ENCODE measurements at regions not wholly inside any gene's neighbourhood (a gene's known extent, or its start where the extent isn't known, plus 50 kb on each side); places are given as distances from the start of the nearest gene placed in this dataset.

DNA sequence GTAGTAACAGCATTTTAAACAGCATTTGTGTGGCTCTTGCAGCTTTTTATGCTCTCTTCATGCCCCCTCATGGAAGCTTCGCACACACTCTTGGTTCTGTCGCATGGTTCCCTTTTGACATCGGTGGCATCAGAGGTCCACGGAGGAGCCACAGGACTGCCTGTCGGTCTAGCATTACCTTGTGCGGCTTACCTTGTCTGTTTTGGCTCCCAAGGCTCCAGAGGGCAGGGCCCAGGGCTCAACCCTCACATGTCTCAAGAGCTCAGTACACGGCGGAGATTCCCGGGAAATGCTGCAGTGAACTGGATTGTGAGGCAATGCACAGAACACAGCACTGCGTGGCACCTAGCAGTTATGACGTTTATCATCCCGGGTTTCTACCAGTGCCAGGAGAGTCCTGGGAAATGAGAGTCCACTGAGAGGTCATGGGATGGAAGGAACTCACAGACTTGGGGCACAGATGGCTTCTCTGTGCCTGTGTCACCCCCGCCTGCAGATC lies 1015.8 kb downstream of the TBC1D22A start:
- Histone ChIP-seq H3K9me2 (replicated peaks; ENCODE audit: control insufficient read depth, low read length) (no peaks in the 10 kb centered on the region), H3K79me2 (ENCODE audit: control insufficient read depth, low read length) (no peaks in the 10 kb centered on the region), H3K4me2 (ENCODE audit: low read length) (no peak overlapping the region), H3K4me1 (ENCODE audit: control insufficient read depth, low read length) (no peaks in the 10 kb centered on the region), H4K20me1 (ENCODE audit: control insufficient read depth, insufficient read depth, low read depth, low read length) (no peaks in the 10 kb centered on the region), H3K27ac (ENCODE audit: low read depth, low read length) (no peak overlapping the region), H3K4me3 (ENCODE audit: low read length) (no peak overlapping the region), H3K27me3 (ENCODE audit: control insufficient read depth, low read length) (peaks cover 11% of the 10 kb centered on the region), H3K36me3 (ENCODE audit: control insufficient read depth, low read length) (no peaks in the 10 kb centered on the region), H3F3A (ENCODE audit: control insufficient read depth, insufficient read depth) (no peaks in the 10 kb centered on the region), H3K9me3 (ENCODE audit: control insufficient read depth, insufficient read depth, low read length) (no peaks in the 10 kb centered on the region)
- no peak for TF ChIP-seq EZH2phosphoT487 (IDR thresholded peaks at IDR 0.05; ENCODE audit: borderline replicate concordance, low read length)
- TF ChIP-seq, protein P1, sequence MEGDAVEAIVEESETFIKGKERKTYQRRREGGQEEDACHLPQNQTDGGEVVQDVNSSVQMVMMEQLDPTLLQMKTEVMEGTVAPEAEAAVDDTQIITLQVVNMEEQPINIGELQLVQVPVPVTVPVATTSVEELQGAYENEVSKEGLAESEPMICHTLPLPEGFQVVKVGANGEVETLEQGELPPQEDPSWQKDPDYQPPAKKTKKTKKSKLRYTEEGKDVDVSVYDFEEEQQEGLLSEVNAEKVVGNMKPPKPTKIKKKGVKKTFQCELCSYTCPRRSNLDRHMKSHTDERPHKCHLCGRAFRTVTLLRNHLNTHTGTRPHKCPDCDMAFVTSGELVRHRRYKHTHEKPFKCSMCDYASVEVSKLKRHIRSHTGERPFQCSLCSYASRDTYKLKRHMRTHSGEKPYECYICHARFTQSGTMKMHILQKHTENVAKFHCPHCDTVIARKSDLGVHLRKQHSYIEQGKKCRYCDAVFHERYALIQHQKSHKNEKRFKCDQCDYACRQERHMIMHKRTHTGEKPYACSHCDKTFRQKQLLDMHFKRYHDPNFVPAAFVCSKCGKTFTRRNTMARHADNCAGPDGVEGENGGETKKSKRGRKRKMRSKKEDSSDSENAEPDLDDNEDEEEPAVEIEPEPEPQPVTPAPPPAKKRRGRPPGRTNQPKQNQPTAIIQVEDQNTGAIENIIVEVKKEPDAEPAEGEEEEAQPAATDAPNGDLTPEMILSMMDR (IDR thresholded peaks at IDR 0.05; ENCODE audit: low read depth, low read length, poor library complexity, severe bottlenecking), result no peak

DNA sequence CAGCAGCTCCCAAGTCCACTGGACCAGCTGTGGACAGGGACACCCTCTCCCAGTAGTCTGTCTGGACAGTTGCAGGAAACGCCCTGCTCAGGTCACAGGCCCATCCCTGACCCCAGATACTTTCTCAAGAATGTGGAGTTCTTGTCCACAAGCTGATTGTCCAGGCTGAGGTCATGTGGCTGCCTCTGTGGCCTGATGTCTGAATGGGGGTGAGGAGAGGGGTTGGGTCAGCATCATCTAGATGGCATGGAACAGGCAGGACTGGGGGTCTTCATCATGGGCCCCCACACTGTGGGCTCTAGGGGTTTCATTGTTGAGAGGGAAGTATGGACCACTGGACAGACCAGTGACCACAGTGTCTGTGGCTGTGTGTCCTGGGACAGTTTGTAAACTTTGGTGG lies 1015.0 kb downstream of the TBC1D22A start:
- Histone ChIP-seq H3K79me2 (ENCODE audit: control insufficient read depth, low read length) (no peaks in the 10 kb centered on the region), H3K4me1 (ENCODE audit: control insufficient read depth, low read length) (no peaks in the 10 kb centered on the region), H3K9me3 (ENCODE audit: control insufficient read depth, insufficient read depth, low read length) (no peaks in the 10 kb centered on the region), H3K4me2 (ENCODE audit: low read length) (no peak overlapping the region), H3K36me3 (ENCODE audit: control insufficient read depth, low read length) (no peaks in the 10 kb centered on the region), H4K20me1 (ENCODE audit: control insufficient read depth, insufficient read depth, low read depth, low read length) (no peaks in the 10 kb centered on the region), H3F3A (ENCODE audit: control insufficient read depth, insufficient read depth) (no peaks in the 10 kb centered on the region), H3K27me3 (ENCODE audit: control insufficient read depth, low read length) (peaks cover 14% of the 10 kb centered on the region), H3K27ac (ENCODE audit: low read depth, low read length) (no peak overlapping the region), H3K4me3 (ENCODE audit: low read length) (no peak overlapping the region), H3K9me2 (replicated peaks; ENCODE audit: control insufficient read depth, low read length) (no peaks in the 10 kb centered on the region)
- TF ChIP-seq, protein P1 (IDR thresholded peaks at IDR 0.05; ENCODE audit: low read depth, low read length, poor library complexity, severe bottlenecking), result no peak
- no peak for TF ChIP-seq EZH2phosphoT487 (IDR thresholded peaks at IDR 0.05; ENCODE audit: borderline replicate concordance, low read length)

DNA sequence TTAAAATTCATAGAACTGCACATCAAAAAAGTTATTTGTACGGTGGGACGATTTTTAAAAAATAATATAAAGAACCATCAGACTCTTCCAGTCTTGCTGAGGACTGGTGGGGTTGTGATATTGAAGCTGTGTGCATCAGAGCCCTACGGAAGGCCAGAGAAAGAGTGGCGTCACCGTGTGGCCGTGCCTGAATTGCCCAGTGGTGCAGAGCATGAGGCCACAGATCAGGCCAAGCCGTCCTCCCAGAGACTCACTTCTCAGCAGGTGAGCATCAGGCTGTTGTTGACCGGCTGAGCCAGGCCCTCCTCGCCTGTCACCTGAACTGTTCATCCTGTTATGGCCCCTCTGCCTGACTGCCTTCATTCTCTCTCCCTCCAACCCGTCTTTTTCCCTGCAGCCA lies 1013.9 kb downstream of the TBC1D22A start:
- Histone ChIP-seq H3K4me1 (ENCODE audit: control insufficient read depth, low read length) (no peaks in the 10 kb centered on the region), H3K27me3 (ENCODE audit: control insufficient read depth, low read length) (peaks cover 16% of the 10 kb centered on the region), H3K9me3 (ENCODE audit: control insufficient read depth, insufficient read depth, low read length) (no peaks in the 10 kb centered on the region), H3F3A (ENCODE audit: control insufficient read depth, insufficient read depth) (no peaks in the 10 kb centered on the region), H4K20me1 (ENCODE audit: control insufficient read depth, insufficient read depth, low read depth, low read length) (no peaks in the 10 kb centered on the region), H3K79me2 (ENCODE audit: control insufficient read depth, low read length) (no peaks in the 10 kb centered on the region), H3K9me2 (replicated peaks; ENCODE audit: control insufficient read depth, low read length) (no peaks in the 10 kb centered on the region), H3K4me2 (ENCODE audit: low read length) (no peak overlapping the region), H3K27ac (ENCODE audit: low read depth, low read length) (no peak overlapping the region), H3K36me3 (ENCODE audit: control insufficient read depth, low read length) (no peaks in the 10 kb centered on the region), H3K4me3 (ENCODE audit: low read length) (no peak overlapping the region)
- TF ChIP-seq, protein P1 (IDR thresholded peaks at IDR 0.05; ENCODE audit: low read depth, low read length, poor library complexity, severe bottlenecking), result no peak
- no peak for TF ChIP-seq EZH2phosphoT487 (IDR thresholded peaks at IDR 0.05; ENCODE audit: borderline replicate concordance, low read length)
